Liver (tissue), 8 donors: ENCODE measurements at regions not wholly inside any gene's neighbourhood (a gene's known extent, or its start where the extent isn't known, plus 50 kb on each side); places are given as distances from the start of the nearest gene placed in this dataset.

Experiments used
- DNase-seq: peaks from one replicate; pipeline ENCODE4 v3.0.0-alpha.2; 2017; ENCODE audit warnings: low spot score
- H3K27ac ChIP-seq, 2 donors: one replicate each; pipeline ENCODE4 v1.7.0; 2013; ENCODE audit warnings: inconsistent platforms in 2 of 2, low read length in 2 of 2, control low read depth in 1 of 2, low read depth in 1 of 2, mild to moderate bottlenecking in 1 of 2
- H3K27me3 ChIP-seq, 4 donors: one replicate each; pipeline versions ENCODE4 v1.6.1 to v1.7.0; 2013; ENCODE audit warnings: low read length in 3 of 4, inconsistent platforms in 1 of 4, mild to moderate bottlenecking in 1 of 4, moderate library complexity in 1 of 4; ENCODE audit not compliant: control insufficient read depth in 4 of 4, insufficient read depth in 4 of 4
- H3K36me3 ChIP-seq, 4 donors: one replicate each; pipeline versions ENCODE4 v1.6.1 to v1.7.0; 2013; ENCODE audit warnings: low read length in 3 of 4, mild to moderate bottlenecking in 3 of 4, low read depth in 1 of 4, moderate library complexity in 1 of 4; ENCODE audit not compliant: control insufficient read depth in 4 of 4, insufficient read depth in 3 of 4
- H3K4me1 ChIP-seq, 4 donors: one replicate each; pipeline versions ENCODE4 v1.6.1 to v1.7.0; 2013; ENCODE audit warnings: low read length in 3 of 4, mild to moderate bottlenecking in 3 of 4, moderate library complexity in 1 of 4; ENCODE audit not compliant: control insufficient read depth in 4 of 4, insufficient read depth in 4 of 4
- H3K4me3 ChIP-seq, 3 donors: one replicate each; pipeline versions ENCODE4 v1.6.1 to v1.7.0; 2013; ENCODE audit warnings: low read length in 3 of 3, control low read depth in 1 of 3, low read depth in 1 of 3, mild to moderate bottlenecking in 1 of 3
- H3K9ac ChIP-seq, 2 donors: one replicate each; pipeline ENCODE4 v1.7.0; 2013; ENCODE audit warnings: low read length in 2 of 2, mild to moderate bottlenecking in 2 of 2, moderate library complexity in 2 of 2, control low read depth in 1 of 2, low read depth in 1 of 2
- H3K9me3 ChIP-seq, 4 donors: one replicate each; pipeline versions ENCODE4 v1.6.1 to v1.7.0; 2013; ENCODE audit warnings: low read length in 3 of 4; ENCODE audit not compliant: control insufficient read depth in 4 of 4
- ATF3 ChIP-seq: IDR thresholded peaks from 2 replicates; pipeline ENCODE4 v1.6.1; 2016; ENCODE audit warnings: antibody characterized with exemption
- CTCF ChIP-seq: fragments of 150-350 bp; IDR thresholded peaks from 2 replicates; pipeline ENCODE4 v1.5.1; 2017; ENCODE audit warnings: improper control_type of control experiment, low read depth, low read length; ENCODE audit not compliant: missing input control
- EGR1 ChIP-seq, 2 donors: IDR thresholded peaks; 2 replicates each; pipeline ENCODE4 v1.6.1; 2016 to 2018; ENCODE audit warnings: antibody characterized with exemption in 2 of 2, low read depth in 2 of 2
- FOXA1 ChIP-seq: IDR thresholded peaks from 2 replicates; pipeline ENCODE4 v1.6.1; 2016; ENCODE audit warnings: antibody characterized with exemption
- FOXA2 ChIP-seq: IDR thresholded peaks from 2 replicates; pipeline ENCODE4 v1.6.1; 2016; ENCODE audit warnings: antibody characterized with exemption
- GABPA ChIP-seq, 2 donors: IDR thresholded peaks in 1 of 2; conservative IDR thresholded peaks in 1 of 2; 2 replicates each; pipeline ENCODE4 v1.6.1; 2016; ENCODE audit warnings: antibody characterized with exemption in 2 of 2, mild to moderate bottlenecking in 1 of 2, moderate library complexity in 1 of 2
- HNF4A ChIP-seq, 2 donors: conservative IDR thresholded peaks; 2 replicates each; pipeline ENCODE4 v1.6.1; 2016; ENCODE audit warnings: antibody characterized with exemption in 2 of 2, mild to moderate bottlenecking in 2 of 2
- HNF4G ChIP-seq: IDR thresholded peaks from 2 replicates; pipeline ENCODE4 v1.6.1; 2016; ENCODE audit warnings: antibody characterized with exemption
- MAX ChIP-seq: IDR thresholded peaks from 2 replicates; pipeline ENCODE4 v1.6.1; 2016; ENCODE audit warnings: antibody characterized with exemption
- NR2F2 ChIP-seq: IDR thresholded peaks from 2 replicates; pipeline ENCODE4 v1.6.1; 2016; ENCODE audit warnings: antibody characterized with exemption
- RAD21 ChIP-seq, 2 donors: IDR thresholded peaks; 2 replicates each; pipeline ENCODE4 v1.6.1; 2016; ENCODE audit warnings: antibody characterized with exemption in 2 of 2, mild to moderate bottlenecking in 2 of 2
- RXRA ChIP-seq, 2 donors: IDR thresholded peaks; 2 replicates each; pipeline ENCODE4 v1.6.1; 2017 to 2018; ENCODE audit warnings: antibody characterized with exemption in 2 of 2, mild to moderate bottlenecking in 1 of 2
- SP1 ChIP-seq: IDR thresholded peaks from 2 replicates; pipeline ENCODE4 v1.6.1; 2018; ENCODE audit warnings: antibody characterized with exemption, mild to moderate bottlenecking
- TAF1 ChIP-seq: conservative IDR thresholded peaks from 2 replicates; pipeline ENCODE4 v1.6.1; 2016; ENCODE audit warnings: antibody characterized with exemption, mild to moderate bottlenecking
- YY1 ChIP-seq: IDR thresholded peaks from 2 replicates; pipeline ENCODE4 v1.6.1; 2016; ENCODE audit warnings: antibody characterized with exemption, mild to moderate bottlenecking
- WGBS: extraction: QIAGEN DNeasy Blood & Tissue Kit; methylation state at CpG from one replicate; pipeline ENCODE4 v1.1.7; 2013; 5-methylcytosine and 5-hydroxymethylcytosine counted together
- TF ChIP-seq, protein P1 (sequence below): IDR thresholded peaks from 2 replicates; pipeline ENCODE4 v1.6.1; 2016; ENCODE audit warnings: antibody characterized with exemption
- TF ChIP-seq, protein P2 (sequence below): IDR thresholded peaks from 2 replicates; pipeline ENCODE4 v1.6.1; 2016; ENCODE audit warnings: antibody characterized with exemption, mild to moderate bottlenecking
- donor health status: healthy.
- donor health status: healthy.
- donor health status: healthy.
- donor health status: healthy.
- donor health status: healthy.

- H3K27me3 ChIP-seq = peaks cover 0 to 2% (median 0%) of the 10 kb centered on the region in 4 donors
- no peak overlapping the region for H3K4me3 ChIP-seq
- no peak overlapping the region for H3K27ac ChIP-seq
- H3K9ac ChIP-seq = no peak overlapping the region
- TF ChIP-seq NR2F2 = no peak
- TF ChIP-seq, protein P1, sequence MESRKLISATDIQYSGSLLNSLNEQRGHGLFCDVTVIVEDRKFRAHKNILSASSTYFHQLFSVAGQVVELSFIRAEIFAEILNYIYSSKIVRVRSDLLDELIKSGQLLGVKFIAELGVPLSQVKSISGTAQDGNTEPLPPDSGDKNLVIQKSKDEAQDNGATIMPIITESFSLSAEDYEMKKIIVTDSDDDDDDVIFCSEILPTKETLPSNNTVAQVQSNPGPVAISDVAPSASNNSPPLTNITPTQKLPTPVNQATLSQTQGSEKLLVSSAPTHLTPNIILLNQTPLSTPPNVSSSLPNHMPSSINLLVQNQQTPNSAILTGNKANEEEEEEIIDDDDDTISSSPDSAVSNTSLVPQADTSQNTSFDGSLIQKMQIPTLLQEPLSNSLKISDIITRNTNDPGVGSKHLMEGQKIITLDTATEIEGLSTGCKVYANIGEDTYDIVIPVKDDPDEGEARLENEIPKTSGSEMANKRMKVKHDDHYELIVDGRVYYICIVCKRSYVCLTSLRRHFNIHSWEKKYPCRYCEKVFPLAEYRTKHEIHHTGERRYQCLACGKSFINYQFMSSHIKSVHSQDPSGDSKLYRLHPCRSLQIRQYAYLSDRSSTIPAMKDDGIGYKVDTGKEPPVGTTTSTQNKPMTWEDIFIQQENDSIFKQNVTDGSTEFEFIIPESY = no peak
- TF ChIP-seq CTCF = no peak
- no peak for TF ChIP-seq FOXA1
- TF ChIP-seq TAF1 = no peak
- TF ChIP-seq, protein P2, sequence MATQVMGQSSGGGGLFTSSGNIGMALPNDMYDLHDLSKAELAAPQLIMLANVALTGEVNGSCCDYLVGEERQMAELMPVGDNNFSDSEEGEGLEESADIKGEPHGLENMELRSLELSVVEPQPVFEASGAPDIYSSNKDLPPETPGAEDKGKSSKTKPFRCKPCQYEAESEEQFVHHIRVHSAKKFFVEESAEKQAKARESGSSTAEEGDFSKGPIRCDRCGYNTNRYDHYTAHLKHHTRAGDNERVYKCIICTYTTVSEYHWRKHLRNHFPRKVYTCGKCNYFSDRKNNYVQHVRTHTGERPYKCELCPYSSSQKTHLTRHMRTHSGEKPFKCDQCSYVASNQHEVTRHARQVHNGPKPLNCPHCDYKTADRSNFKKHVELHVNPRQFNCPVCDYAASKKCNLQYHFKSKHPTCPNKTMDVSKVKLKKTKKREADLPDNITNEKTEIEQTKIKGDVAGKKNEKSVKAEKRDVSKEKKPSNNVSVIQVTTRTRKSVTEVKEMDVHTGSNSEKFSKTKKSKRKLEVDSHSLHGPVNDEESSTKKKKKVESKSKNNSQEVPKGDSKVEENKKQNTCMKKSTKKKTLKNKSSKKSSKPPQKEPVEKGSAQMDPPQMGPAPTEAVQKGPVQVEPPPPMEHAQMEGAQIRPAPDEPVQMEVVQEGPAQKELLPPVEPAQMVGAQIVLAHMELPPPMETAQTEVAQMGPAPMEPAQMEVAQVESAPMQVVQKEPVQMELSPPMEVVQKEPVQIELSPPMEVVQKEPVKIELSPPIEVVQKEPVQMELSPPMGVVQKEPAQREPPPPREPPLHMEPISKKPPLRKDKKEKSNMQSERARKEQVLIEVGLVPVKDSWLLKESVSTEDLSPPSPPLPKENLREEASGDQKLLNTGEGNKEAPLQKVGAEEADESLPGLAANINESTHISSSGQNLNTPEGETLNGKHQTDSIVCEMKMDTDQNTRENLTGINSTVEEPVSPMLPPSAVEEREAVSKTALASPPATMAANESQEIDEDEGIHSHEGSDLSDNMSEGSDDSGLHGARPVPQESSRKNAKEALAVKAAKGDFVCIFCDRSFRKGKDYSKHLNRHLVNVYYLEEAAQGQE = no peak
- no peak for TF ChIP-seq YY1
- no peak for TF ChIP-seq RAD21 (IDR thresholded peaks at IDR 0.05)
- no peak for TF ChIP-seq MAX
- TF ChIP-seq HNF4G = no peak
- TF ChIP-seq HNF4A (conservative IDR thresholded peaks at IDR 0.05) = no peak
- TF ChIP-seq SP1 = no peak
- no peak for TF ChIP-seq FOXA2
- H3K36me3 ChIP-seq = no peaks in the 10 kb centered on the region
- peaks cover 0 to 9% (median 2%) of the 10 kb centered on the region in 4 donors for H3K4me1 ChIP-seq
- H3K9me3 ChIP-seq = no peaks in the 10 kb centered on the region
- no peak for DNase-seq
- WGBS = 85% methylated on average over 2 of the region's 2 CpGs
These were observed 59.3 kb upstream of the RPS6KA2 start for GRCh38 chr6:166686317-166686716.

GRCh38 chr6:166684866-166685265 lies 57.8 kb upstream of the RPS6KA2 start:
- Histone ChIP-seq H3K9ac (no peak overlapping the region), H3K27me3 (peaks cover 0 to 2% (median 0%) of the 10 kb centered on the region in 4 donors), H3K4me1 (peaks cover 0 to 9% (median 2%) of the 10 kb centered on the region in 4 donors), H3K27ac (no peak overlapping the region), H3K9me3 (no peaks in the 10 kb centered on the region), H3K4me3 (no peak overlapping the region), H3K36me3 (no peaks in the 10 kb centered on the region)
- no peak for TF ChIP-seq SP1
- no peak for TF ChIP-seq CTCF
- no peak for TF ChIP-seq EGR1 (IDR thresholded peaks at IDR 0.05; ENCODE audit: low read depth in 2 of 2)
- no peak for TF ChIP-seq NR2F2
- TF ChIP-seq ATF3 = no peak
- no peak for TF ChIP-seq TAF1
- TF ChIP-seq HNF4A (conservative IDR thresholded peaks at IDR 0.05) = no peak
- no peak for TF ChIP-seq HNF4G
- TF ChIP-seq RXRA (IDR thresholded peaks at IDR 0.05) = no peak
- TF ChIP-seq MAX = no peak
- TF ChIP-seq, protein P2 = no peak
- no peak for TF ChIP-seq GABPA (IDR thresholded peaks at IDR 0.05 in 1 of 2, conservative IDR thresholded peaks at IDR 0.05 in 1 of 2)
- TF ChIP-seq FOXA1 = no peak
- DNase-seq = no peak
- WGBS = 78% methylated on average over 8 of the region's 8 CpGs
